SK-N-DZ (cell line): ENCODE measurements at regions not wholly inside any gene's neighbourhood (a gene's known extent, or its start where the extent isn't known, plus 50 kb on each side); places are given as distances from the start of the nearest gene placed in this dataset.

Experiments
- DNase-seq: peaks from one replicate; pipeline ENCODE4 v3.0.0-alpha.2; 2015; ENCODE audit warnings: low spot score

DNA sequence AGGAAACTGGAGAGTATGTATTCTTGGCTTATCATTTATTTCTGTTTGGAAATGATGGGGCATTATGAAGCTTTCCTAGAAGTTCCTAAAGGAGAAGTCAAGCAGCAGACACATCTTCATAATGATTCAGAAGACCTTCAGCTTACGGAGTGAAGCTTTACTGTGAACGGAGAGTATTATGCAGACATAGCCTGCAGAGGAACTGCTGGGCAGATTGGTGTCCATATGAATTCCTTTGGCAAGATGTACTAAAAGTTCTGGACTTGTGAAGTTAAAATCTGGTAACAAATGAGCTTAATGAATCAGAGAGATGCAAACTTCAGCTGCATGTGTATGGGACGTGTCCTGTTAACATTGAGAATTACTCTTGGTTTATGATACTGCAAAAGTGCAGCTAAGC lies 60.1 kb downstream of the NABP1 start:
- DNase-seq: no peak

DNA sequence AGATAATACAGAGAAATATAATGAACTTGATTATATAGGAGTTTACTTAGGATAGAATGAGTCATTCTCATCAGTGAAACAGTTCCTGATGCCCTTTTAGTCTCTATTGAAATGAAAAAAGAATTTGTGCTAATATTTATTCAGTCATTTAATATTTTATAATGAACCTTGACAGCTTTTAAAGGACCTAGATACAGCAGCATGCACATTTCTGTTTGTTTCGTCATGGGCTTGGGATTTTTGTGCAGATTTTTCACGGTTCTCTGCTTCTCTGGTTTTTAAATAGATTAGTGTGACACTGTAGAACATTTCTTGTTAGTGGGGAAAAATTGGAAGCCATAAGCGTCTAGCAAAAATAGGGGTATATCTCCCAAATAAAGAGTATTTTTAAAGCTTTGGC lies 60.7 kb downstream of the NABP1 start:
- DNase-seq: no peak

- DNase-seq: no peak
These were observed 61.3 kb downstream of the NABP1 start for GRCh38 chr2:191739194-191739593.

- DNase-seq: no peak
These were observed 62.1 kb downstream of the NABP1 start for GRCh38 chr2:191740016-191740419.

DNA sequence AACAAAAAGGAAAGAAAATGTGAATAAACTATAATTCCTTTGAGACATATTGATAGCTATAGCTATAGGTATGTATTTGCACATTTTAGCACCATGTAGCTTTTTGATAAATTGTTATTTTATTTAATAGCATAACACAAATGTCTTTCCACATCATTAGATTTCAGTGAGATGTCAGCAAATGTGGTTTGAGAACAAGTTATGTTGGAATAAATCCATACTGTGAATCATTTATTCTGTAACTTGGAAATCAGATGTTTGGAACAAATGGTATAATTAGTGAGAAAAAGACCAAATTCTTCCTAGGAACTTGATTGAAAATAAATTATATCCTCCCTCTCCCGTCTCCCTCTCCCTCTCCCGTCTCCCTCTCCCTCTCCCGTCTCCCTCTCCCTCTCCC lies 62.8 kb downstream of the NABP1 start:
- DNase-seq: no peak

DNA sequence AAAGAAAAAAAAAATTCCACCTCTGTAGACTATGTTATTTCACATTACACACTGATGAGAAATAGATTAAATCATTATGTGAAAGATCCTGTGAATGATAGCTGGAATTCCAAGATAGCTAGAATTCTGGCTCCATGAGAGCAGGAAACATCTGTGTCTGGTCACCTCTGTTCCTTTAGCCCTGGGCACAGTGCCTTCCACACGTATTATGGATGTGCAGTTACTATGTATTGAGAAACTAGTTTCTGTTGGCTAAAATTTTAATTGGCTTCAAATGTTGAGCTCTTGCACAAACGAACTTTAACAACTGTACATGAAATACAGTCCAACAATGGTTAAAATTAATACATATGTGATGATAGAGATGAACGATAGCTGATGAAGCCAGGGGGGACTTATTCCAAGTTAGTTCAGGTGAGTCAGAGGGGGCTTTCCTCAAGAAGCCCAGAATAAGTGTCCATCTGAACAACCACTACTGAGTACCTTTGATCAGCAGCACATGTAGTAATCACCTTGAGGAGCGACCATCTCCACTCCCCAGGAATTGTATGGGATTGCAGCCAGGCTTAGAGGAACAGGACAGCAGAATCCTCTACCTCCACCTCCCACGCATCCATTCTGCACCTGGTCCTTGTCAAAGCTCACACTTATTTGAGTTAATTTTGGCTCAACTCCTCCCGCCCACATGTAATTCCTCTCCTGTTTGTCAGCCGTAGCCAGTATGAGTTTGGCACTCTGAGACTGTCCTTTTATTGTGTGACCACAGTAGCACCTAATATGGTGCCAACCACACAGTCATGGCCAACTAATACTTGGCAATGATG lies 68.6 kb downstream of the NABP1 start:
- no peak for DNase-seq

GRCh38 chr2:191747170-191747530 lies 69.2 kb downstream of the NABP1 start:
- DNase-seq: no peak

DNA sequence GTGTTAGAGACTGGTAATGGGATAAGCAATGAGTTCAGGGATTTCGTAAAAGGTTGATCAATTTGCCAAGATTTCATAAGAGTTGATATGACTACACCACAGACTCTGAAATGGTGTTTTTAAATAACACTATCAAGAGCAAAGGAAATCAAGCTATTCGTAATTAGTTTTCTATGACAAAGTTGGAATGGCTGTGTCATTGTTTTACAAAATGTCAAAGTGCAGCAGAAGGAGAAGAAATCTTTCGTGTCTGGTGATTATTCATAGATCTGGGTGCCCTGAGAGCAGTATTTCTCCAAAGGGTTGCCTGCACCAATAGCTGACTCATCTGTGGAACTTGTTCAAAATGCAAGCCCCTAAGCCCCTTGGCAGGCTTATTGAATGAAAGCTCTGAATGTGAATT lies 70.1 kb downstream of the NABP1 start:
- DNase-seq: no peak

DNA sequence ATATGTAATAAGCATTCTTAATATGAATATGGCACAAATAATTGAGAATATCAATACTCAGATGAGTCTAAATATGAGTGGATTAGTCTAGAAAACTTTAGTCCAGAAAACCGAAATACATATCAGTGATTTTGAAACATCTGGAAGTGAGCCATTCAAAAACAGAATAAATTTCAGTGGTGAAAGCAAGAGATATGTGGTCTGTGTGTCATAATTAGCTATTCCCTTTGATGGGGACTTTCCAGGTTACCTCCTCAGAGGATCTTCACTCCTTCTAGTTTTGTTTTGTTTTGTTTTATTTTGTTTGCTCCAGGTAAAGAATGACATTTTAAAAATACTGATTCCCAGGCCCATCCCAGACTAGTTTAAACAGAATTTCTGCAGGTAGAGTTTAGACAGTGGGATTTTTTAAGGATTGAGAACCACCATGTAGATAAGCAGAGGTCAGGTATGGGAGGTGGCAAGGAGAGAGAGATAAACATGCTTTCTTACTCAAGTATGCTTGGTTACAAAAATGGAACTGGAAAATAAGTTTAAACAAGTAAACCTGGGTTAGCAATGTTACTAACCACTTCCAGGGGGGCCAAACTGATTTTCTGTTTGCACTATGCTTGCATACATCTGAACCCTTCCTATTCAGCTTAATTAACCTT lies 70.7 kb downstream of the NABP1 start:
- DNase-seq: no peak

- DNase-seq: no peak
These were observed 71.2 kb downstream of the NABP1 start for GRCh38 chr2:191749181-191749540.

DNA sequence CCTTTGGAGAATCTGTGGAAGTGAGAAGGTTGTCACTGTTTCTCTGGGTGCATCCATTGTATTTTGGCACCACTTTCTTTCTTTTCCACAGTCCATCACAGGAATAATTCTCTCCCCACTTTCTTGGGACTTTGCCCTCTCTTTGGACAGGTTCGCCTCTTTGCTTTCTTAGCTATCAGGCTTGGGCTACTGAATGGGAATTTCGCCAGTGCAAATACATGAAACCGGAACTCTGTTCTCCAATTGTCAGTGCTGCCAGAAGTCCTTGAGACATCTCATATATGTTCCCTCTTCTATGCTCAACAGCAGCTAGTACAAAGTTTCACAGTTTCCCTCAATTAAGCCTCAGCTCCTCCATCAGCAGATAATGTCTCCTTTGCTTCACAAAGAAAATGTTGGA lies 76.2 kb downstream of the NABP1 start:
- DNase-seq: no peak

GRCh38 chr2:191756761-191757160 lies 78.8 kb downstream of the NABP1 start:
- no peak for DNase-seq

- peak; percentile 7 for DNase-seq
These were observed 79.3 kb downstream of the NABP1 start for GRCh38 chr2:191757208-191757607.

- DNase-seq: peak; percentile 59
These were observed 80.9 kb downstream of the NABP1 start for GRCh38 chr2:191758518-191759507.

GRCh38 chr2:191759680-191760079 lies 81.7 kb downstream of the NABP1 start:
- DNase-seq: no peak

- no peak for DNase-seq
These were observed 82.8 kb downstream of the NABP1 start for GRCh38 chr2:191760655-191761262.

DNA sequence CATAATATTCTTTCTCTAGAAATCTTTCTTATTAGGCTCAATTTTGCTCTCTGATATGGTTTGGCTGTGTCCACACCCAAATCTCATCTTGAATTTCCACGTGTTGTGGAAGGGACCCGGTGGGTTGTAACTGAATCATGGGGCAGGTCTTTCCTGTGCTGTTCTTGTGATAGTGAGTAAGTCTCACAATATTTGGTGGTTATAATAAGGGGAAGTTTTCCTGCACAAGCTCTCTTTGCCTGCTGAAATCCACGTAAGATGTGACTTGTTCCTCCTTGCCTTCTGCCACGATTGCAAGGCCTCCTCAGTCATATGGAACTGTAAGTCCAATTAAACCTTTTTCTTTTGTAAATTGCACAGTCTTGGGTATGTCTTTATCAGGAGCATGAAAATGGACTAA lies 73.8 kb downstream of the CAVIN2 start:
- no peak for DNase-seq

- DNase-seq: no peak
These were observed 69.5 kb downstream of the CAVIN2 start for GRCh38 chr2:191777351-191777750.

GRCh38 chr2:191778041-191778440 lies 68.8 kb downstream of the CAVIN2 start:
- DNase-seq: no peak

- no peak for DNase-seq
These were observed 64.5 kb downstream of the CAVIN2 start for GRCh38 chr2:191782351-191782750.

GRCh38 chr2:191783416-191783815 lies 63.5 kb downstream of the CAVIN2 start:
- DNase-seq: no peak
